Hepatocyte (in vitro differentiated cells): ENCODE measurements at regions not wholly inside any gene's neighbourhood (a gene's known extent, or its start where the extent isn't known, plus 50 kb on each side); places are given as distances from the start of the nearest gene placed in this dataset.

ENCODE experiments used
- DNase-seq: peaks from one replicate; pipeline ENCODE4 v3.0.0-alpha.2; 2016; ENCODE audit warnings: low spot score
- H2AFZ ChIP-seq: fragments of 200-600 bp; sonication (generic); 2 replicates; pipeline ENCODE4 v1.6.0; 2016; ENCODE audit warnings: antibody characterized with exemption, mild to moderate bottlenecking
- H3K27ac ChIP-seq: fragments of 200-600 bp; sonication (generic); 2 replicates; pipeline ENCODE4 v1.5.1; 2016; ENCODE audit warnings: mild to moderate bottlenecking
- H3K27me3 ChIP-seq: fragments of 200-600 bp; sonication (generic); 2 replicates; pipeline ENCODE4 v1.6.1; 2016
- H3K36me3 ChIP-seq: fragments of 200-600 bp; sonication (generic); replicated peaks from 2 replicates; pipeline ENCODE4 v1.5.1; 2016; ENCODE audit warnings: low read depth; ENCODE audit not compliant: insufficient read depth
- H3K4me1 ChIP-seq: fragments of 200-600 bp; sonication (generic); 2 replicates; pipeline ENCODE4 v1.5.1; 2016; ENCODE audit warnings: mild to moderate bottlenecking, moderate library complexity; ENCODE audit not compliant: insufficient read depth
- H3K4me2 ChIP-seq: fragments of 200-600 bp; sonication (generic); 2 replicates; pipeline ENCODE4 v1.6.0; 2016
- H3K4me3 ChIP-seq: fragments of 200-600 bp; sonication (generic); 2 replicates; pipeline ENCODE4 v1.5.1; 2016; ENCODE audit warnings: mild to moderate bottlenecking
- H3K79me2 ChIP-seq: fragments of 200-600 bp; sonication (generic); 2 replicates; pipeline ENCODE4 v1.6.0; 2017; ENCODE audit warnings: mild to moderate bottlenecking
- H3K9me2 ChIP-seq: fragments of 200-600 bp; sonication (generic); replicated peaks from 2 replicates; pipeline ENCODE4 v1.6.0; 2017; ENCODE audit warnings: mild to moderate bottlenecking; ENCODE audit not compliant: insufficient read depth
- H3K9me3 ChIP-seq: fragments of 200-600 bp; sonication (generic); 2 replicates; pipeline ENCODE4 v1.5.1; 2016; ENCODE audit warnings: low read depth, mild to moderate bottlenecking
- H4K20me1 ChIP-seq: fragments of 200-600 bp; sonication (generic); 2 replicates; pipeline ENCODE4 v1.6.0; 2016; ENCODE audit warnings: mild to moderate bottlenecking; ENCODE audit not compliant: insufficient read depth, poor library complexity, severe bottlenecking
- CTCF ChIP-seq: fragments of 200-600 bp; sonication (generic); IDR thresholded peaks from 2 replicates; pipeline ENCODE4 v1.5.1; 2016; ENCODE audit warnings: antibody characterized with exemption, mild to moderate bottlenecking; ENCODE audit not compliant: poor library complexity
- EZH2 ChIP-seq: fragments of 200-600 bp; sonication (generic); IDR thresholded peaks from 2 replicates; pipeline ENCODE4 v1.6.1; 2016; ENCODE audit warnings: antibody characterized with exemption, mild to moderate bottlenecking, borderline replicate concordance
- EZH2phosphoT487 ChIP-seq: fragments of 200-600 bp; sonication (generic); IDR thresholded peaks from one replicate; pipeline ENCODE4 v1.6.1; 2018; ENCODE audit warnings: antibody characterized with exemption, mild to moderate bottlenecking, low read depth, moderate library complexity; ENCODE audit not compliant: unreplicated experiment, severe bottlenecking
- WGBS: methylation state at CpG from one replicate; pipeline ENCODE4 v1.1.6; 2016; ENCODE audit warnings: low lambda C conversion rate; ENCODE audit errors: missing lambda C conversion rate; 5-methylcytosine and 5-hydroxymethylcytosine counted together

- no peaks in the 10 kb centered on the region for H4K20me1 ChIP-seq
- no peak for DNase-seq
- no peak overlapping the region for H3K27ac ChIP-seq
- no peaks in the 10 kb centered on the region for H3K9me2 ChIP-seq
- H2AFZ ChIP-seq: no peak overlapping the region
- no peak overlapping the region for H3K4me3 ChIP-seq
- 89% methylated on average over 11 of the region's 11 CpGs for WGBS
- no peaks in the 10 kb centered on the region for H3K36me3 ChIP-seq
- no peaks in the 10 kb centered on the region for H3K4me1 ChIP-seq
- no peaks in the 10 kb centered on the region for H3K9me3 ChIP-seq
- TF ChIP-seq CTCF: no peak
- TF ChIP-seq EZH2: no peak
- no peak for TF ChIP-seq EZH2phosphoT487
- H3K4me2 ChIP-seq: no peak overlapping the region
- H3K27me3 ChIP-seq: no peaks in the 10 kb centered on the region
- no peaks in the 10 kb centered on the region for H3K79me2 ChIP-seq
These were observed 832.8 kb downstream of the NCAM2 start for GRCh38 chr21:21831036-21831435.

GRCh38 chr21:21845901-21846300 is 847.7 kb downstream of the NCAM2 start:
- H4K20me1 ChIP-seq: no peaks in the 10 kb centered on the region
- H3K9me2 ChIP-seq: no peaks in the 10 kb centered on the region
- H3K9me3 ChIP-seq: no peaks in the 10 kb centered on the region
- TF ChIP-seq EZH2: no peak
- H3K4me2 ChIP-seq: no peak overlapping the region
- H2AFZ ChIP-seq: no peak overlapping the region
- H3K4me3 ChIP-seq: no peak overlapping the region
- no peaks in the 10 kb centered on the region for H3K36me3 ChIP-seq
- no peak overlapping the region for H3K27ac ChIP-seq
- no peak for DNase-seq
- no peaks in the 10 kb centered on the region for H3K27me3 ChIP-seq
- no peaks in the 10 kb centered on the region for H3K79me2 ChIP-seq
- 75% methylated on average over 1 of the region's 1 CpG for WGBS
- H3K4me1 ChIP-seq: no peaks in the 10 kb centered on the region

- H3K4me1 ChIP-seq: no peaks in the 10 kb centered on the region
- TF ChIP-seq CTCF (no peak), EZH2phosphoT487 (no peak), EZH2 (no peak)
- H2AFZ ChIP-seq: no peak overlapping the region
- no peaks in the 10 kb centered on the region for H3K9me3 ChIP-seq
- no peak overlapping the region for H3K4me2 ChIP-seq
- H3K9me2 ChIP-seq: no peaks in the 10 kb centered on the region
- H3K27ac ChIP-seq: no peak overlapping the region
- no peak overlapping the region for H3K4me3 ChIP-seq
- DNase-seq: no peak
- H3K79me2 ChIP-seq: no peaks in the 10 kb centered on the region
- no peaks in the 10 kb centered on the region for H3K36me3 ChIP-seq
- no peaks in the 10 kb centered on the region for H4K20me1 ChIP-seq
- no peaks in the 10 kb centered on the region for H3K27me3 ChIP-seq
These were observed 853.0 kb downstream of the NCAM2 start for GRCh38 chr21:21851205-21851604.

- Histone ChIP-seq H3K79me2 (no peaks in the 10 kb centered on the region), H4K20me1 (no peaks in the 10 kb centered on the region), H3K4me1 (no peaks in the 10 kb centered on the region), H3K4me2 (no peak overlapping the region), H3K27ac (no peak overlapping the region), H3K9me3 (no peaks in the 10 kb centered on the region), H2AFZ (no peak overlapping the region), H3K27me3 (no peaks in the 10 kb centered on the region), H3K4me3 (no peak overlapping the region), H3K36me3 (no peaks in the 10 kb centered on the region), H3K9me2 (no peaks in the 10 kb centered on the region)
- TF ChIP-seq CTCF: no peak
- no peak for TF ChIP-seq EZH2
- TF ChIP-seq EZH2phosphoT487: no peak
- no peak for DNase-seq
- WGBS: 64% methylated on average over 3 of the region's 3 CpGs
These were observed 853.4 kb downstream of the NCAM2 start for GRCh38 chr21:21851657-21852056.
